ENCODE measurements at regions not wholly inside any gene's neighbourhood (a gene's known extent, or its start where the extent isn't known, plus 50 kb on each side); places are given as distances from the start of the nearest gene placed in this dataset.

DNA sequence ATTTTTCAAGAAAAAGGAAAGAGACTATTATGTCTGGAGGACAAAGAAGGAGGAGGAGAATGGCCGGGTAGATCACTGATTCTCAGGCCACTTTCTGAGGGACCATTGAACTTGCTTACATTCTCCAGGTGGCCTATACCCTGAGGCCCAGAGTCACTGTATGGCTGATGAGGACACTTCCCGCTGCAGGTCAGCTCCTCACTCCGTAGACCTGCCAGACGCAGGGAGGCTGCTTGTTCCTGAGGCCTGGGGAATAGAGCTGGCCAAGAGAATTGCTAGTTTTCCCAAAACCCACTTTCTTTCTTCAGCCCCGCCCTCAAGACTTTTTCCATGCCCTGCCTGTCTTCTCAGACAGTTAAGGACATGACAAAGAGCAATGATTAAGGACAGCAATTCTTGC is 510.5 kb upstream of the TBX3 start:
- no peak overlapping the region for H3K4me3 ChIP-seq
- no peak for DNase-seq
- ATAC-seq: no peak
- H3K27me3 ChIP-seq: no peaks in the 10 kb centered on the region
- intact Hi-C loops (cut with DNase I): no loop called here
- no peaks in the 10 kb centered on the region for H3K9me3 ChIP-seq
- 60 to 82% methylated on average over 5 of the region's 5 CpGs for WGBS, 2 donors
- H3K4me1 ChIP-seq: no peaks in the 10 kb centered on the region
- no peaks in the 10 kb centered on the region for H3K36me3 ChIP-seq (replicated peaks in 1 of 2; ENCODE audit: insufficient read depth in 1 of 2, low read depth in 2 of 2)
- no peak overlapping the region for H3K27ac ChIP-seq
- no peak for TF ChIP-seq POLR2A (IDR thresholded peaks at IDR 0.05)
- TF ChIP-seq, protein P1, sequence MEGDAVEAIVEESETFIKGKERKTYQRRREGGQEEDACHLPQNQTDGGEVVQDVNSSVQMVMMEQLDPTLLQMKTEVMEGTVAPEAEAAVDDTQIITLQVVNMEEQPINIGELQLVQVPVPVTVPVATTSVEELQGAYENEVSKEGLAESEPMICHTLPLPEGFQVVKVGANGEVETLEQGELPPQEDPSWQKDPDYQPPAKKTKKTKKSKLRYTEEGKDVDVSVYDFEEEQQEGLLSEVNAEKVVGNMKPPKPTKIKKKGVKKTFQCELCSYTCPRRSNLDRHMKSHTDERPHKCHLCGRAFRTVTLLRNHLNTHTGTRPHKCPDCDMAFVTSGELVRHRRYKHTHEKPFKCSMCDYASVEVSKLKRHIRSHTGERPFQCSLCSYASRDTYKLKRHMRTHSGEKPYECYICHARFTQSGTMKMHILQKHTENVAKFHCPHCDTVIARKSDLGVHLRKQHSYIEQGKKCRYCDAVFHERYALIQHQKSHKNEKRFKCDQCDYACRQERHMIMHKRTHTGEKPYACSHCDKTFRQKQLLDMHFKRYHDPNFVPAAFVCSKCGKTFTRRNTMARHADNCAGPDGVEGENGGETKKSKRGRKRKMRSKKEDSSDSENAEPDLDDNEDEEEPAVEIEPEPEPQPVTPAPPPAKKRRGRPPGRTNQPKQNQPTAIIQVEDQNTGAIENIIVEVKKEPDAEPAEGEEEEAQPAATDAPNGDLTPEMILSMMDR (IDR thresholded peaks at IDR 0.05): no peak

DNA sequence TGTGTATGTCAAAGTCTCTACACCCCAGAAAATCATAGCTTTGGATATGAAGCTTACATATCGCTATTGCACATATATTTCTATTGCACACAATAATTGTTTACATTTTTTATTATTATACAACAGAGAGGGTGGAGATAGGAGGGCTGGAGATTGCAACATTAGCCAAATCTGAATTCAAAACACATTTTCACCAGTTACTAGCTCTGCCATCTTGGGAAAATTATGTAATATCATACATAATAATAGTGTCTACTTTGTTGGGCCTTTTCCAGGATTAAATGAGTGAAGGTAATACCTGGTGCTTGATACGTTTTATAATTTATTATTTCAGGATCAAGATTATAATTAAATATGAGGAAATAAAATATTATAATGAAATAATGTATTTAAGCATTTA is 507.4 kb upstream of the TBX3 start:
- no peaks in the 10 kb centered on the region for H3K9me3 ChIP-seq
- no peaks in the 10 kb centered on the region for H3K4me1 ChIP-seq
- no peaks in the 10 kb centered on the region for H3K36me3 ChIP-seq (replicated peaks in 1 of 2; ENCODE audit: insufficient read depth in 1 of 2, low read depth in 2 of 2)
- no peak for DNase-seq
- no peak for ATAC-seq
- intact Hi-C loops (cut with DNase I): no loop called here
- H3K4me3 ChIP-seq: no peak overlapping the region
- TF ChIP-seq POLR2A (IDR thresholded peaks at IDR 0.05): no peak
- TF ChIP-seq, protein P1 (IDR thresholded peaks at IDR 0.05): no peak
- H3K27ac ChIP-seq: no peak overlapping the region
- WGBS, 2 donors: 66 to 80% methylated on average over 2 of the region's 2 CpGs
- no peaks in the 10 kb centered on the region for H3K27me3 ChIP-seq

DNA sequence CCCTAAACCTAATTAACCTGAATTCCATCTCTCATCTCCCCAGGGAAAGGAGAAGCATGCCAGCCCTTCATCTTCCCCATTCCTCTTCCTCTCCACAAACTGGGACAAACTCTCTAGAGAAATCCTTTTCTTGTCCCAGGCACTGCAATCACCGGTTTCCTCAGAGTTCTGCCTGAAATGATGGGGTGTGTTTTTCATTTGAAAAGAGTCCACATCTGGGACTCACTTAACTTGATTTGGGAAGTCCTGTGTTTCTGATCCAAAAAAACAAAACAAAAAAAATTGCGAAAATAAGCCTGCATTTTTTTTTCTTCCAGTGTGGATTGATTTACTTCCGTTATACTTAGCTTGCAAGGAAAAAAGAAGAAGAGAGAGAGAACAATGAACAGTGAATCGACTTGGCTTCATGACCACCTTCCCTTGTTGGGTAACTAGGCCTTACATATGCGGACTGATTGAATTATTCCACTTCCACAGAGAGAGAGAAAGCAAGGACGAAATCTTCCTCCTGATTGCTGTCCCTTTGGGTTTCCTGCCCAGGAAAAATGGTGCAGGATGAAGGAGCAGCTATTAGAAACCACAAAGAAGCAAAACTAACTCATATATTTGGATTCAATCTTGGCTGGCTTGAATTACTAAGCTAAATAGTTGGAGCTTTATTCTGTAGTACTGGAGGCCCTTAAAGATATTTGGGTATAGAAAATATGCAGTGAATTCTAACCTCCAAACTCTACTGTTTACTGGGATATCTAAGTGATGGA is 506.2 kb upstream of the TBX3 start:
- WGBS, 2 donors: 55 to 74% methylated on average over 6 of the region's 6 CpGs
- TF ChIP-seq, protein P1 (IDR thresholded peaks at IDR 0.05): no peak
- TF ChIP-seq POLR2A (IDR thresholded peaks at IDR 0.05): no peak
- DNase-seq (no peak), ATAC-seq (no peak)
- no peaks in the 10 kb centered on the region for H3K27me3 ChIP-seq
- H3K4me3 ChIP-seq: no peak overlapping the region
- H3K27ac ChIP-seq: no peak overlapping the region
- H3K4me1 ChIP-seq: no peaks in the 10 kb centered on the region
- no peaks in the 10 kb centered on the region for H3K36me3 ChIP-seq (replicated peaks in 1 of 2; ENCODE audit: insufficient read depth in 1 of 2, low read depth in 2 of 2)
- intact Hi-C loops (cut with DNase I): no loop called here
- peaks cover 0 to 4% (median 0%) of the 10 kb centered on the region in 3 donors for H3K9me3 ChIP-seq

DNA sequence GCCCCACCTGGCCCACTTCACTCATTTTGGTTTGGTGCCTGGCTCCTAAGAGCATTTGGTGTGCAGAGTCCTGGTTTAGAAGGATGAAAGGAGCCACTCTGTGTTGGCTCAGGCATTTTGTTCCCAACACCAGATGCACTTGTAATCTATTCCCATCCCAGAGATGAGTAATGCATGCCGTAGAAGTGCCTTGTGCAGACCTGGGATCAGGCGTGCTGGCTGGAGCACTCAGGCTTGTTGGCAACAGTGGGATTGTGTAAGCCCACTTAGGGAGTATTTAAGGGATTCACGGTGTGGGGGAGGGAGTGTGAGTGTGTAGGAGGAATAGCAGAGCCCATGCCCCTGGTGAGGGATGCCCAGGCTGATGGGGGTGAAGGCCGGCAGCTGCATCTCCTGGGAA is 501.5 kb upstream of the TBX3 start:
- Histone ChIP-seq H3K9me3 (peaks cover 0 to 4% (median 0%) of the 10 kb centered on the region in 3 donors), H3K4me1 (no peaks in the 10 kb centered on the region), H3K36me3 (replicated peaks in 1 of 2; ENCODE audit: insufficient read depth in 1 of 2, low read depth in 2 of 2) (no peaks in the 10 kb centered on the region), H3K4me3 (no peak overlapping the region), H3K27ac (no peak overlapping the region), H3K27me3 (no peaks in the 10 kb centered on the region)
- intact Hi-C loops (cut with DNase I): no loop called here
- 0 to 65% methylated on average over 2 to 4 of the region's 4 CpGs for WGBS, 2 donors
- ATAC-seq (no peak), DNase-seq (no peak)
- no peak for TF ChIP-seq POLR2A (IDR thresholded peaks at IDR 0.05)
- TF ChIP-seq, protein P1 (IDR thresholded peaks at IDR 0.05): no peak

DNA sequence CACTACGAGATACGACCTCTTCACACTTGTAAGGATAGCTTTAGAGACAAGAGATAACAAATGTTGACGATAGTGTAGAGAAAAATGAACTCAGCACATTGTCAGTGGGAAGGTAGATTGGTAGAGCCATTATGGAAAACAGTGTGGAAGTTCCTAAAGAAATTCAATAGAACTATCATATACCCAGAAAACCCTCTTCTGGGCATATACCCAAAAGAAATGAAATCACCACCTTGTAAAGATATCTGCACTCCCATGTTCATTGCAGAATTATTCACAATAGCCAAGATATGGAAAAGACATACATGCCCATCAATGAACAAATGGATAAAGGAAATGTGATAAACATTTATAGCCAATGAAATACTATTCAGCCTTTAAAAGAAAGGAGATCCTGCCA is 499.8 kb upstream of the TBX3 start:
- TF ChIP-seq, protein P1 (IDR thresholded peaks at IDR 0.05): no peak
- TF ChIP-seq POLR2A (IDR thresholded peaks at IDR 0.05): no peak
- Histone ChIP-seq H3K27me3 (no peaks in the 10 kb centered on the region), H3K36me3 (replicated peaks in 1 of 2; ENCODE audit: insufficient read depth in 1 of 2, low read depth in 2 of 2) (no peaks in the 10 kb centered on the region), H3K27ac (no peak overlapping the region), H3K9me3 (peaks cover 0 to 4% (median 0%) of the 10 kb centered on the region in 3 donors), H3K4me3 (no peak overlapping the region), H3K4me1 (no peaks in the 10 kb centered on the region)
- 43 to 63% methylated on average over 3 of the region's 3 CpGs for WGBS, 2 donors
- ATAC-seq (no peak), DNase-seq (no peak)
- intact Hi-C loops (cut with DNase I): no loop called here
